ENCODE measurements at regions not wholly inside any gene's neighbourhood (a gene's known extent, or its start where the extent isn't known, plus 50 kb on each side); places are given as distances from the start of the nearest gene placed in this dataset.

- Histone ChIP-seq H3K27me3 (no peaks in the 10 kb centered on the region), H3K4me1 (peaks cover 0 to 11% (median 0%) of the 10 kb centered on the region in 9 donors), H3K36me3 (no peaks in the 10 kb centered on the region), H3K27ac (peak overlapping the region in 9 of 10 donors; percentile 40 to 96 (median 78)), H3K9me3 (peaks cover 0 to 85% (median 35%) of the 10 kb centered on the region in 11 donors), H3K4me3 (peak overlapping the region; percentile 24 to 75 (median 52))
- 19 to 50% methylated on average over 51 to 54 of the region's 54 CpGs for WGBS, 2 donors
- intact Hi-C loops (cut with DNase I): no loop called here
- DNase-seq: peak; percentile 11 to 82
- peak; percentile 22 to 97 (median 82) for ATAC-seq
- no peak for TF ChIP-seq CTCF (IDR thresholded peaks at IDR 0.05)
These were observed 165.1 kb downstream of the GLRX3 start for GRCh38 chr10:130301021-130301892.

- no peaks in the 10 kb centered on the region for H3K36me3 ChIP-seq
- H3K4me3 ChIP-seq: no peak overlapping the region
- no peak overlapping the region for H3K27ac ChIP-seq
- TF ChIP-seq CTCF (IDR thresholded peaks at IDR 0.05): no peak
- no peak for DNase-seq
- no peak for ATAC-seq
- H3K4me1 ChIP-seq: no peaks in the 10 kb centered on the region
- WGBS, 2 donors: 79 to 90% methylated on average over 7 of the region's 7 CpGs
- peaks cover 0 to 20% (median 0%) of the 10 kb centered on the region in 7 donors for H3K27me3 ChIP-seq
- H3K9me3 ChIP-seq: peaks cover 0 to 7% (median 0%) of the 10 kb centered on the region in 11 donors
- intact Hi-C loops (cut with DNase I): no loop called here
These were observed 190.8 kb downstream of the GLRX3 start for GRCh38 chr10:130326954-130327353.

GRCh38 chr10:130329792-130330191 lies 193.6 kb downstream of the GLRX3 start:
- H3K4me1 ChIP-seq: no peaks in the 10 kb centered on the region
- intact Hi-C loops (cut with DNase I): no loop called here
- no peaks in the 10 kb centered on the region for H3K36me3 ChIP-seq
- DNase-seq: no peak
- H3K4me3 ChIP-seq: no peak overlapping the region
- H3K9me3 ChIP-seq: peaks cover 0 to 7% (median 0%) of the 10 kb centered on the region in 11 donors
- no peak overlapping the region for H3K27ac ChIP-seq
- no peak for ATAC-seq
- H3K27me3 ChIP-seq: peaks cover 0 to 20% (median 0%) of the 10 kb centered on the region in 7 donors
- TF ChIP-seq CTCF (IDR thresholded peaks at IDR 0.05): no peak
- 80 to 86% methylated on average over 6 of the region's 6 CpGs for WGBS, 2 donors

GRCh38 chr10:130333185-130333584 lies 197.0 kb downstream of the GLRX3 start:
- Histone ChIP-seq H3K4me1 (no peaks in the 10 kb centered on the region), H3K4me3 (no peak overlapping the region), H3K27ac (no peak overlapping the region), H3K9me3 (peaks cover 0 to 1% (median 0%) of the 10 kb centered on the region in 11 donors), H3K27me3 (peaks cover 0 to 17% (median 0%) of the 10 kb centered on the region in 7 donors), H3K36me3 (no peaks in the 10 kb centered on the region)
- intact Hi-C loops (cut with DNase I): no loop called here
- DNase-seq: no peak
- WGBS, 2 donors: 9 to 18% methylated on average over 2 of the region's 2 CpGs
- no peak for ATAC-seq
- TF ChIP-seq CTCF (IDR thresholded peaks at IDR 0.05): no peak
